H1 (cell line): ENCODE measurements at regions not wholly inside any gene's neighbourhood (a gene's known extent, or its start where the extent isn't known, plus 50 kb on each side); places are given as distances from the start of the nearest gene placed in this dataset.

Experiments
- ATF3 ChIP-seq: IDR thresholded peaks from 2 replicates; pipeline ENCODE4 v1.6.1; 2011; ENCODE audit warnings: low read depth, mild to moderate bottlenecking, low read length; ENCODE audit not compliant: insufficient read depth
- CHD1 ChIP-seq: IDR thresholded peaks from 2 replicates; pipeline ENCODE4 v1.6.1; 2012; ENCODE audit warnings: low read depth, low read length, improper control_type of control experiment
- EZH2 ChIP-seq: fragments of 200-600 bp; sonication (generic); IDR thresholded peaks from 2 replicates; pipeline ENCODE4 v1.7.1; 2012; ENCODE audit warnings: low read depth, mild to moderate bottlenecking, moderate library complexity, low read length, inconsistent platforms; ENCODE audit not compliant: severe bottlenecking
- JUND ChIP-seq: IDR thresholded peaks from 2 replicates; pipeline ENCODE4 v1.6.1; 2011; ENCODE audit warnings: mild to moderate bottlenecking, improper control_type of control experiment, low read length
- PHF8 ChIP-seq: fragments of 200-600 bp; sonication (generic); conservative IDR thresholded peaks from 2 replicates; pipeline ENCODE4 v1.7.1; 2012; ENCODE audit warnings: low read depth, mild to moderate bottlenecking, inconsistent platforms, low read length, moderate library complexity
- POLR2A ChIP-seq, 2 experiments: IDR thresholded peaks; 1 replicate in 1 of 2; 2 replicates in 1 of 2; pipeline ENCODE4 v1.6.1; 2011; ENCODE audit warnings: low read depth in 2 of 2, low read length in 2 of 2, mild to moderate bottlenecking in 2 of 2; ENCODE audit errors: control extremely low read depth in 1 of 2
- POU5F1 ChIP-seq: IDR thresholded peaks from 2 replicates; pipeline ENCODE4 v1.6.1; 2011; ENCODE audit warnings: low read depth, mild to moderate bottlenecking, low read length, moderate library complexity
- SP2 ChIP-seq: IDR thresholded peaks from 2 replicates; pipeline ENCODE4 v1.6.1; 2012; ENCODE audit warnings: mild to moderate bottlenecking, low read length, inconsistent platforms
- YY1 ChIP-seq: IDR thresholded peaks from 2 replicates; pipeline ENCODE4 v1.6.1; 2011; ENCODE audit warnings: low read depth, mild to moderate bottlenecking, low read length
- TF ChIP-seq, protein P1 (sequence below), 3 experiments: IDR thresholded peaks; 1 replicate in 2 of 3; 2 replicates in 1 of 3; pipeline versions ENCODE4 v1.5.1 to v1.6.1; 2011; ENCODE audit warnings: low read length in 3 of 3, mild to moderate bottlenecking in 3 of 3, inconsistent platforms in 2 of 3, low read depth in 1 of 3, moderate library complexity in 1 of 3; ENCODE audit not compliant: insufficient read depth in 1 of 3; ENCODE audit errors: control extremely low read depth in 1 of 3

GRCh38 chr4:41851621-41852020 lies 83.6 kb upstream of the TMEM33 start:
- TF ChIP-seq, protein P1, sequence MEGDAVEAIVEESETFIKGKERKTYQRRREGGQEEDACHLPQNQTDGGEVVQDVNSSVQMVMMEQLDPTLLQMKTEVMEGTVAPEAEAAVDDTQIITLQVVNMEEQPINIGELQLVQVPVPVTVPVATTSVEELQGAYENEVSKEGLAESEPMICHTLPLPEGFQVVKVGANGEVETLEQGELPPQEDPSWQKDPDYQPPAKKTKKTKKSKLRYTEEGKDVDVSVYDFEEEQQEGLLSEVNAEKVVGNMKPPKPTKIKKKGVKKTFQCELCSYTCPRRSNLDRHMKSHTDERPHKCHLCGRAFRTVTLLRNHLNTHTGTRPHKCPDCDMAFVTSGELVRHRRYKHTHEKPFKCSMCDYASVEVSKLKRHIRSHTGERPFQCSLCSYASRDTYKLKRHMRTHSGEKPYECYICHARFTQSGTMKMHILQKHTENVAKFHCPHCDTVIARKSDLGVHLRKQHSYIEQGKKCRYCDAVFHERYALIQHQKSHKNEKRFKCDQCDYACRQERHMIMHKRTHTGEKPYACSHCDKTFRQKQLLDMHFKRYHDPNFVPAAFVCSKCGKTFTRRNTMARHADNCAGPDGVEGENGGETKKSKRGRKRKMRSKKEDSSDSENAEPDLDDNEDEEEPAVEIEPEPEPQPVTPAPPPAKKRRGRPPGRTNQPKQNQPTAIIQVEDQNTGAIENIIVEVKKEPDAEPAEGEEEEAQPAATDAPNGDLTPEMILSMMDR (IDR thresholded peaks at IDR 0.05; ENCODE audit: control extremely low read depth in 1 of 3, insufficient read depth in 1 of 3, low read depth in 1 of 3, low read length in 3 of 3): no peak
- TF ChIP-seq POLR2A (IDR thresholded peaks at IDR 0.05; ENCODE audit: control extremely low read depth in 1 of 2, low read depth in 2 of 2, low read length in 2 of 2): no peak
- no peak for TF ChIP-seq EZH2
- TF ChIP-seq SP2: no peak
- TF ChIP-seq POU5F1: no peak
- no peak for TF ChIP-seq JUND
- TF ChIP-seq ATF3: no peak
- TF ChIP-seq PHF8: no peak
- no peak for TF ChIP-seq CHD1
- no peak for TF ChIP-seq YY1
